IMR-90 (cell line): ENCODE measurements at regions not wholly inside any gene's neighbourhood (a gene's known extent, or its start where the extent isn't known, plus 50 kb on each side); places are given as distances from the start of the nearest gene placed in this dataset.

Experiments
- ATAC-seq: fragments of 200-7000 bp; cut with Tn5 transposase; 2 replicates; pipeline ENCODE4 v1.9.1; 2020; ENCODE audit warnings: low read depth, mild to moderate bottlenecking, moderate library complexity
- BruUV-seq: library from RNA; stranded (reverse); fragments of 400-500 nt; replicated peaks from 2 replicates; lab custom pipeline; 2021; lab: Mats Ljungman, UMichigan
- CTCF ChIA-PET: fragments of 300-600 bp; formaldehyde crosslinking; extraction: SDS; loops from one replicate; lab custom pipeline; 2021; ENCODE audit warnings: antibody characterized with exemption; lab: Yijun Ruan, JAX
- POLR2A ChIA-PET: fragments of 300-600 bp; sonication (Branson Sonifier 250); formaldehyde crosslinking; loops from one replicate; lab custom pipeline; 2022; ENCODE audit warnings: antibody characterized with exemption; ENCODE audit not compliant: unreplicated experiment; lab: Charles Lee
- DNase-seq: peaks from one replicate; pipeline ENCODE4 v3.0.0; 2013
- H2AFZ ChIP-seq: replicated peaks from 2 replicates; pipeline ENCODE3; 2013; ENCODE audit warnings: low read length, mild to moderate bottlenecking; ENCODE audit not compliant: poor library complexity
- H2AK5ac ChIP-seq: 2 replicates; pipeline ENCODE4 v1.6.1; 2013; ENCODE audit warnings: low read depth, low read length, inconsistent platforms
- H2AK9ac ChIP-seq: replicated peaks from 2 replicates; pipeline ENCODE3; 2013; ENCODE audit warnings: mild to moderate bottlenecking, low read depth, low read length, moderate library complexity; ENCODE audit not compliant: poor library complexity
- H2BK120ac ChIP-seq: 2 replicates; pipeline ENCODE4 v1.6.1; 2013; ENCODE audit warnings: low read depth, low read length, inconsistent platforms
- H2BK15ac ChIP-seq: 3 replicates; pipeline ENCODE4 v1.6.1; 2013; ENCODE audit warnings: low read depth, low read length, inconsistent platforms
- H2BK20ac ChIP-seq: 2 replicates; pipeline ENCODE4 v1.6.1; 2013; ENCODE audit warnings: low read depth, mild to moderate bottlenecking, inconsistent platforms, low read length, moderate library complexity
- H2BK5ac ChIP-seq: 2 replicates; pipeline ENCODE4 v1.6.1; 2013; ENCODE audit warnings: mild to moderate bottlenecking, low read depth, low read length, inconsistent platforms; ENCODE audit not compliant: poor library complexity, severe bottlenecking
- H3K14ac ChIP-seq: replicated peaks from 2 replicates; pipeline ENCODE4 v1.6.1; 2013; ENCODE audit warnings: low read depth, low read length, inconsistent platforms
- H3K18ac ChIP-seq: 2 replicates; pipeline ENCODE4 v1.6.1; 2013; ENCODE audit warnings: low read depth, low read length, control low read depth
- H3K23ac ChIP-seq: 2 replicates; pipeline ENCODE4 v1.6.1; 2013; ENCODE audit warnings: low read depth, low read length, inconsistent platforms
- H3K27ac ChIP-seq: 2 replicates; pipeline ENCODE4 v1.5.1; 2013; ENCODE audit warnings: mild to moderate bottlenecking, control low read depth, low read length; ENCODE audit not compliant: insufficient read depth
- H3K27me3 ChIP-seq: 2 replicates; pipeline ENCODE4 v1.6.1; 2013; ENCODE audit warnings: low read length; ENCODE audit not compliant: control insufficient read depth, insufficient read depth
- H3K36me3 ChIP-seq: 2 replicates; pipeline ENCODE4 v1.6.1; 2013; ENCODE audit warnings: low read length, mixed read lengths; ENCODE audit not compliant: control insufficient read depth, insufficient read depth
- H3K4ac ChIP-seq: 2 replicates; pipeline ENCODE4 v1.6.1; 2013; ENCODE audit warnings: low read depth, low read length, inconsistent platforms
- H3K4me1 ChIP-seq: 2 replicates; pipeline ENCODE4 v1.6.1; 2013; ENCODE audit warnings: low read length, mixed read lengths; ENCODE audit not compliant: control insufficient read depth, insufficient read depth
- H3K4me2 ChIP-seq: 2 replicates; pipeline ENCODE4 v1.6.1; 2013; ENCODE audit warnings: low read depth, mild to moderate bottlenecking, control low read depth, low read length, moderate library complexity
- H3K4me3 ChIP-seq: 2 replicates; pipeline ENCODE4 v1.5.1; 2013; ENCODE audit warnings: low read depth, mild to moderate bottlenecking, control low read depth, low read length, moderate library complexity; ENCODE audit not compliant: insufficient read depth
- H3K56ac ChIP-seq: 2 replicates; pipeline ENCODE4 v1.6.1; 2013; ENCODE audit warnings: low read length, inconsistent platforms; ENCODE audit not compliant: insufficient read depth; ENCODE audit errors: extremely low read depth
- H3K79me1 ChIP-seq, 2 experiments: 2 replicates each; pipeline ENCODE4 v1.6.1; 2013; ENCODE audit warnings: low read length in 2 of 2, inconsistent platforms in 1 of 2, low read depth in 1 of 2
- H3K9ac ChIP-seq: 2 replicates; pipeline ENCODE4 v1.6.1; 2013; ENCODE audit warnings: low read depth, low read length, control low read depth
- H3K9me1 ChIP-seq: 2 replicates; pipeline ENCODE4 v1.6.1; 2013; ENCODE audit warnings: low read length, inconsistent platforms; ENCODE audit not compliant: insufficient read depth
- H3K9me3 ChIP-seq: 2 replicates; pipeline ENCODE4 v1.6.1; 2013; ENCODE audit warnings: low read length; ENCODE audit not compliant: control insufficient read depth, insufficient read depth
- H4K20me1 ChIP-seq: 2 replicates; pipeline ENCODE4 v1.6.1; 2013; ENCODE audit warnings: low read length, inconsistent platforms; ENCODE audit not compliant: insufficient read depth
- H4K5ac ChIP-seq: 2 replicates; pipeline ENCODE4 v1.6.1; 2013; ENCODE audit warnings: mild to moderate bottlenecking, low read depth, low read length, control low read depth
- H4K8ac ChIP-seq, 2 experiments: 2 replicates each; pipeline ENCODE4 v1.6.1; 2013; ENCODE audit warnings: low read depth in 2 of 2, low read length in 2 of 2, control low read depth in 1 of 2, inconsistent platforms in 1 of 2
- H4K91ac ChIP-seq: 2 replicates; pipeline ENCODE4 v1.6.1; 2013; ENCODE audit warnings: low read depth, low read length, inconsistent platforms; ENCODE audit not compliant: insufficient read depth
- BHLHE40 ChIP-seq: fragments of 150-350 bp; IDR thresholded peaks from 2 replicates; pipeline ENCODE4 v1.6.1; 2016; ENCODE audit warnings: mild to moderate bottlenecking, low read depth, low read length
- CEBPB ChIP-seq: IDR thresholded peaks from 2 replicates; pipeline ENCODE4 v1.6.1; 2012; ENCODE audit warnings: low read depth, low read length, improper control_type of control experiment
- FOS ChIP-seq: fragments of 150-350 bp; IDR thresholded peaks from 2 replicates; pipeline ENCODE4 v1.6.1; 2016; ENCODE audit warnings: low read depth, low read length
- MAFK ChIP-seq: IDR thresholded peaks from 2 replicates; pipeline ENCODE4 v1.6.1; 2012; ENCODE audit warnings: low read depth, low read length, improper control_type of control experiment
- dilution Hi-C: fragments of 300-500 bp; cut with HindIII; formaldehyde crosslinking; loops from one replicate; pipeline ENCODE4 v1.14.3; 2018; ENCODE audit warnings: low sequenced_read_pairs; ENCODE audit not compliant: unreplicated experiment
- in situ Hi-C: fragments of 300-500 bp; cut with MboI; formaldehyde crosslinking; loops from 3 replicates; pipeline ENCODE4 v1.14.3; 2019; ENCODE audit warnings: low sequenced_read_pairs, inconsistent platforms, mixed read lengths
- intact Hi-C: fragments of 100-400 bp; cut with micrococcal nuclease; formaldehyde crosslinking; loops from 2 replicates; pipeline ENCODE4 v1.10.0; 2022

- Histone ChIP-seq H2AFZ (no peak overlapping the region), H4K91ac (no peak overlapping the region), H3K4me1 (no peaks in the 10 kb centered on the region), H4K8ac (no peak overlapping the region), H3K4me2 (no peak overlapping the region), H3K27ac (no peak overlapping the region), H3K9ac (no peak overlapping the region), H2BK15ac (no peak overlapping the region), H2AK5ac (no peak overlapping the region), H3K18ac (no peak overlapping the region), H3K56ac (no peak overlapping the region), H3K27me3 (no peaks in the 10 kb centered on the region), H2AK9ac (no peak overlapping the region), H3K36me3 (no peaks in the 10 kb centered on the region), H4K20me1 (no peaks in the 10 kb centered on the region), H3K9me3 (no peaks in the 10 kb centered on the region), H2BK120ac (no peak overlapping the region), H3K79me1 (no peaks in the 10 kb centered on the region), H3K9me1 (no peaks in the 10 kb centered on the region), H3K14ac (no peak overlapping the region), H2BK20ac (no peak overlapping the region), H3K4me3 (no peak overlapping the region), H2BK5ac (no peak overlapping the region), H3K4ac (no peak overlapping the region), H4K5ac (no peak overlapping the region), H3K23ac (no peak overlapping the region)
- dilution Hi-C loops (no loop called here), in situ Hi-C loops (no loop called here), intact Hi-C loops (no loop called here)
- POLR2A ChIA-PET = no interaction called here
- TF ChIP-seq MAFK (peak; percentile 56), BHLHE40 (no peak), FOS (no peak), CEBPB (no peak)
- ATAC-seq (no peak), DNase-seq (no peak)
- CTCF ChIA-PET = no interaction called here
- no TSS peak for BruUV-seq
Measured at GRCh38 chr2:182530636-182531035, 103.8 kb upstream of the PDE1A start.
